Heart left ventricle (tissue), 13 donors: ENCODE measurements at regions not wholly inside any gene's neighbourhood (a gene's known extent, or its start where the extent isn't known, plus 50 kb on each side); places are given as distances from the start of the nearest gene placed in this dataset.

Experiments
- CTCF ChIP-seq, 12 donors: fragments of 200-600 bp; sonication (generic) in 4 of 12; IDR thresholded peaks; one replicate each; pipeline versions ENCODE4 v1.5.0 to v1.8.0; 2018 to 2022; ENCODE audit warnings: antibody characterized with exemption in 12 of 12, mild to moderate bottlenecking in 5 of 12
- POLR2A ChIP-seq, 2 donors: fragments of 450-650 bp; IDR thresholded peaks; one replicate each; pipeline ENCODE4 v1.6.1; 2017; ENCODE audit warnings: antibody characterized with exemption in 2 of 2, mild to moderate bottlenecking in 2 of 2, moderate library complexity in 2 of 2
- donor health status: ischemic (EF 13 %, LVEDD 7.1; RV severe dilation, severe dysfunction).
- donor health status: DM: no; HTN: yes; CAD: no.
- donor health status: DM: no; HTN: no; CAD: no.
- donor health status: ischemic (EF 25% LVEDD 6.9; RV normal size, moderate dysfunction).
- donor health status: ischemic (EF 25% LVEDD 5.7; RV mildly dilated, moderate dysfunction).
- donor health status: ischemic (EF 35%, LVEDD 5.7; RV mildly dilated, moderate dysfunction).
- donor health status: nonischemic (EF 11% LVEDD 7.7; RV severe dilation, severe dysfunction).
- donor health status: DM: yes; HTN: yes; CAD: no.
- donor health status: PGD.
- donor health status: ischemic (EF 29% LVEDD 5.4; RV normal size, mild dysfunction).
- donor health status: nonischemic (EF 23%, LVEDD 6.1; RV moderate dilation, normal function).

DNA sequence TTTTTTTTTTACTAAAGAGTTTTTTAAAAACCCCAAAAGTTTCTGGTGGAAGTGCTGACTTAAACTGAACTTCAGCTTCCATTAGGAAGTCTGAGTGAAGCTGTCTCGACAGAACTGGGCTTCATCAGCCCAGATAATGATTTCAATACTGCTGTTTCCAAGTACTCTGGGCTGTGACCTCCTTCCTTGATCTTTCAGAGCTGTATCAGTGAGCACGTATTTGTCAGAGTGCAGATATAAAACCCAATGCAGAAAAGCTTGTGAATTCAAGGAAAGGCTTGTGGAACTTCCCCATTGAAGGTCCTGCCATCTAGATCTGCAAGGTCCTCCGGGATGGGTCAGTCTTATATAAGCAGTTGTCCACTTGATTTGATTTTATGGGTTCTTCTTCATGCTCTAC is 50.1 kb upstream of the RGS21 start:
- TF ChIP-seq CTCF (IDR thresholded peaks at IDR 0.05) (no peak), POLR2A (IDR thresholded peaks at IDR 0.05) (no peak)
